HepG2 (cell line): ENCODE measurements at regions not wholly inside any gene's neighbourhood (a gene's known extent, or its start where the extent isn't known, plus 50 kb on each side); places are given as distances from the start of the nearest gene placed in this dataset.

Experiments
- KDM6A ChIP-seq: IDR thresholded peaks from 2 replicates; pipeline ENCODE4 v1.6.1; 2016; ENCODE audit warnings: low read depth
- MAX ChIP-seq: IDR thresholded peaks from 2 replicates; pipeline ENCODE4 v1.6.1; 2012; ENCODE audit warnings: inconsistent platforms
- MXD4 ChIP-seq: IDR thresholded peaks from 2 replicates; pipeline ENCODE4 v1.6.1; 2016; ENCODE audit warnings: mild to moderate bottlenecking, missing biosample characterization, missing genetic modification reagents
- SMARCC2 ChIP-seq: fragments of 450-650 bp; IDR thresholded peaks from 2 replicates; pipeline ENCODE4 v1.6.1; 2017; ENCODE audit warnings: antibody characterized with exemption, mild to moderate bottlenecking
- SUZ12 ChIP-seq: fragments of 150-350 bp; IDR thresholded peaks from 2 replicates; pipeline ENCODE4 v1.6.1; 2014; ENCODE audit warnings: low read depth, low read length
- TAF15 ChIP-seq: fragments of 200-400 bp; formaldehyde crosslinking; IDR thresholded peaks from one replicate; pipeline ENCODE4 v1.6.1; 2018; ENCODE audit warnings: mild to moderate bottlenecking, low read depth, low read length; ENCODE audit not compliant: poor library complexity, severe bottlenecking

- no peak for TF ChIP-seq SUZ12
- TF ChIP-seq SMARCC2 = no peak
- no peak for TF ChIP-seq MXD4 (CRISPR knock-in tag)
- TF ChIP-seq TAF15 = no peak
- TF ChIP-seq KDM6A (CRISPR knock-in tag) = no peak
- TF ChIP-seq MAX = no peak
Observed at GRCh38 chr15:62666046-62666445, 376.5 kb upstream of the TPM1 start.
